GM12878 (cell line): ENCODE measurements at regions not wholly inside any gene's neighbourhood (a gene's known extent, or its start where the extent isn't known, plus 50 kb on each side); places are given as distances from the start of the nearest gene placed in this dataset.
A peak's percentile ranks its signal among the peaks of the same experiment; 100 is the strongest.

ENCODE experiments used
- ATAC-seq: fragments of 200-7000 bp; cut with Tn5 transposase; 3 replicates; pipeline ENCODE4 v1.9.1; 2020; ENCODE audit warnings: mild to moderate bottlenecking, moderate library complexity
- BruUV-seq: library from RNA; stranded (reverse); fragments of 400-500 nt; replicated peaks from 2 replicates; lab custom pipeline; 2021; lab: Mats Ljungman, UMichigan
- CTCF ChIA-PET: fragments of 300-600 bp; sonication (Branson Sonifier 250); formaldehyde crosslinking; extraction: SDS; loops from one replicate; lab custom pipeline; 2021; ENCODE audit warnings: inconsistent platforms; lab: Yijun Ruan, JAX
- POLR2A ChIA-PET: fragments of 350-600 bp; formaldehyde crosslinking; extraction: SDS; loops from one replicate; lab custom pipeline; 2021; ENCODE audit warnings: inconsistent platforms; lab: Charles Lee
- RAD21 ChIA-PET: fragments of 300-600 bp; sonication (Branson Sonifier 250); formaldehyde crosslinking; loops from one replicate; lab custom pipeline; 2023; ENCODE audit warnings: antibody characterized with exemption; ENCODE audit not compliant: unreplicated experiment; lab: Charles Lee
- SMC1A ChIA-PET: fragments of 300-600 bp; sonication (Branson Sonifier 250); formaldehyde crosslinking; loops from one replicate; lab custom pipeline; 2023; ENCODE audit not compliant: unreplicated experiment, uncharacterized antibody; lab: Charles Lee
- DNase-seq: peaks from one replicate; pipeline ENCODE4 v3.0.0-alpha.2; 2011; ENCODE audit warnings: low read depth, low spot score
- FAIRE-seq: peaks from 3 replicates; lab custom pipeline; 2011; peaks lifted over from hg19 to GRCh38; lab: Jason Lieb, UNC
- H2AFZ ChIP-seq: 2 replicates; pipeline ENCODE4 v1.6.0; 2011; ENCODE audit warnings: low read depth, low read length, control low read depth; ENCODE audit not compliant: control insufficient read depth
- H3K27ac ChIP-seq: 2 replicates; pipeline ENCODE4 v1.5.1; 2011; ENCODE audit warnings: control low read depth; ENCODE audit not compliant: control insufficient read depth, insufficient read depth
- H3K27me3 ChIP-seq, 2 experiments: replicated peaks in 1 of 2; 2 replicates each; pipeline versions ENCODE4 v1.6.0 to v1.6.1; 2011; ENCODE audit warnings: low read length in 1 of 2; ENCODE audit not compliant: control insufficient read depth in 2 of 2, insufficient read depth in 2 of 2
- H3K36me3 ChIP-seq, 2 experiments: 2 replicates each; pipeline ENCODE4 v1.5.1; 2011; ENCODE audit warnings: low read length in 1 of 2; ENCODE audit not compliant: control insufficient read depth in 2 of 2, insufficient read depth in 2 of 2
- H3K4me1 ChIP-seq: 2 replicates; pipeline ENCODE4 v1.6.1; 2011; ENCODE audit warnings: mild to moderate bottlenecking, low read length, moderate library complexity, mixed read lengths; ENCODE audit not compliant: control insufficient read depth, insufficient read depth
- H3K4me2 ChIP-seq: 2 replicates; pipeline ENCODE4 v1.6.0; 2011; ENCODE audit warnings: control low read depth; ENCODE audit not compliant: control insufficient read depth, insufficient read depth
- H3K4me3 ChIP-seq: fragments of 200-600 bp; sonication (generic); 2 replicates; pipeline ENCODE4 v1.5.1; 2016
- H3K79me2 ChIP-seq: 2 replicates; pipeline ENCODE4 v1.6.0; 2011; ENCODE audit warnings: low read length; ENCODE audit not compliant: control insufficient read depth, insufficient read depth
- H3K9ac ChIP-seq: 2 replicates; pipeline ENCODE4 v1.8.0; 2011; ENCODE audit warnings: low read length, control low read depth, mixed read lengths; ENCODE audit not compliant: control insufficient read depth, insufficient read depth
- H3K9me3 ChIP-seq: replicated peaks from 3 replicates; pipeline ENCODE4 v1.5.1; 2011; ENCODE audit warnings: mild to moderate bottlenecking, low read length; ENCODE audit not compliant: control insufficient read depth, insufficient read depth
- H4K20me1 ChIP-seq: 2 replicates; pipeline ENCODE4 v1.6.0; 2011; ENCODE audit not compliant: control insufficient read depth, insufficient read depth
- FOXM1 ChIP-seq: IDR thresholded peaks from 2 replicates; pipeline ENCODE4 v1.6.1; 2012; ENCODE audit warnings: low read depth, mild to moderate bottlenecking, inconsistent platforms, low read length, moderate library complexity
- RAD21 ChIP-seq: IDR thresholded peaks from 2 replicates; pipeline ENCODE4 v1.6.1; 2011; ENCODE audit warnings: mild to moderate bottlenecking, low read depth, low read length, moderate library complexity; ENCODE audit not compliant: insufficient read depth
- SMC3 ChIP-seq: IDR thresholded peaks from 2 replicates; pipeline ENCODE4 v1.6.1; 2011; ENCODE audit warnings: low read length, improper control_type of control experiment, borderline replicate concordance
- WGBS: methylation state at CpG from one replicate; pipeline ENCODE4 v1.1.6; 2016; ENCODE audit warnings: low lambda C conversion rate; ENCODE audit not compliant: insufficient replicate concordance, insufficient coverage; ENCODE audit errors: missing lambda C conversion rate; 5-methylcytosine and 5-hydroxymethylcytosine counted together
- in situ Hi-C: fragments of 300-500 bp; cut with MboI; formaldehyde crosslinking; loops from 9 replicates; pipeline ENCODE4 v1.14.3; 2018; ENCODE audit warnings: mixed read lengths
- intact Hi-C: fragments of 100-400 bp; cut with micrococcal nuclease; formaldehyde crosslinking; loops from one replicate; pipeline ENCODE4 v1.14.2; 2022; ENCODE audit not compliant: unreplicated experiment
- TF ChIP-seq, protein P1 (sequence below): fragments of 450-650 bp; IDR thresholded peaks from 2 replicates; pipeline ENCODE4 v1.6.1; 2014; ENCODE audit warnings: mild to moderate bottlenecking
- TF ChIP-seq, protein P2 (sequence below), 3 experiments: IDR thresholded peaks in 2 of 3; conservative IDR thresholded peaks in 1 of 3; 2 replicates each; pipeline ENCODE4 v1.5.1; 2011; ENCODE audit warnings: low read depth in 3 of 3, low read length in 3 of 3, mild to moderate bottlenecking in 3 of 3, control low read depth in 2 of 3, moderate library complexity in 2 of 3, inconsistent platforms in 1 of 3, mixed read lengths in 1 of 3; ENCODE audit not compliant: control insufficient read depth in 2 of 3, insufficient read depth in 1 of 3; ENCODE audit errors: extremely low read depth in 1 of 3

DNA sequence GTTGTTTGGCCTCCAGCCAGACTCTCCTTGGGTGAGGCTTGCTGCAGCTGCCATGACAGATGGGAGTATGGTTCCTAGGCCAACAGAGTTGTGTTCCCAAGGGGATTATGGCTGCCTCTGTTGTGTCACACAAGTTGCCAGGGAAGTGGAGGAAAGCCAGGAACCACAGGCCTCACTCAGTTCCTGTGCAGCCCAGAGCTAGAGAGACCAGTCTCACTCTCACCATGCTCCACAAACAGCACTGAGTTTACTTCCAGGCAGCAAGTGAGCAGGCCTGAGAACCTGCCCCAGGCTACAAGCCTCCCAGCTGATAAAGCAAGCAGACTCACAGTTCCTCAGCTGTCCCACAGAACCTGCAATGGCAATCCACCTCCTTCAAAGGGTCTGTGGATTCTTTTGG, 273.6 kb upstream of the TAS2R1 start (continued):
- TF ChIP-seq, protein P1, sequence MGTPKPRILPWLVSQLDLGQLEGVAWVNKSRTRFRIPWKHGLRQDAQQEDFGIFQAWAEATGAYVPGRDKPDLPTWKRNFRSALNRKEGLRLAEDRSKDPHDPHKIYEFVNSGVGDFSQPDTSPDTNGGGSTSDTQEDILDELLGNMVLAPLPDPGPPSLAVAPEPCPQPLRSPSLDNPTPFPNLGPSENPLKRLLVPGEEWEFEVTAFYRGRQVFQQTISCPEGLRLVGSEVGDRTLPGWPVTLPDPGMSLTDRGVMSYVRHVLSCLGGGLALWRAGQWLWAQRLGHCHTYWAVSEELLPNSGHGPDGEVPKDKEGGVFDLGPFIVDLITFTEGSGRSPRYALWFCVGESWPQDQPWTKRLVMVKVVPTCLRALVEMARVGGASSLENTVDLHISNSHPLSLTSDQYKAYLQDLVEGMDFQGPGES, result no peak

DNA sequence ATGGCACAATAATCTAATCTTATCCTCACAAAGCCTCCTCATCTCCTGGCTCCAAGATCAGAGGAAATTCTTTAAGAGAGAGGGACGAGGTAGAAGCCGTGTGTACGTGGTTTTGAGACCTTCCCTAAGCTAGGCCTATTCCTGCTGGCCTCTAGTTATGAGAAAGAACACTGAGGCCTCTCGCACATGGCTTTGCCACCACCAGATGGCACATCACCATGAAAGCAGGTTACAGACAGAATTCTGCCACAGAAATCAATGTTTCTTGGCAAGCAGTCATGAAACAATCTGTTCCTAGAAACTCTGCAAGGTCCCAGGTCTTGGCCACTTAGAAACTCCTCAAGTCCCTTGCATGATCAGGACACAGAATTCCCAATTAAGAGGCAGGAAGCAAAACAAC, 268.2 kb upstream of the TAS2R1 start:
- Histone ChIP-seq H3K4me2 (no peak overlapping the region), H3K4me1 (no peaks in the 10 kb centered on the region), H3K36me3 (no peaks in the 10 kb centered on the region), H3K9me3 (no peaks in the 10 kb centered on the region), H3K79me2 (no peaks in the 10 kb centered on the region), H3K27me3 (no peaks in the 10 kb centered on the region), H2AFZ (no peak overlapping the region), H3K9ac (no peak overlapping the region), H3K27ac (no peak overlapping the region), H4K20me1 (no peaks in the 10 kb centered on the region), H3K4me3 (no peak overlapping the region)
- TF ChIP-seq FOXM1 (no peak), SMC3 (peak; percentile 47; the same call in 1 of the 2 replicates), RAD21 (peak; percentile 38; the same call in 1 of the 2 replicates)
- TF ChIP-seq, protein P2, sequence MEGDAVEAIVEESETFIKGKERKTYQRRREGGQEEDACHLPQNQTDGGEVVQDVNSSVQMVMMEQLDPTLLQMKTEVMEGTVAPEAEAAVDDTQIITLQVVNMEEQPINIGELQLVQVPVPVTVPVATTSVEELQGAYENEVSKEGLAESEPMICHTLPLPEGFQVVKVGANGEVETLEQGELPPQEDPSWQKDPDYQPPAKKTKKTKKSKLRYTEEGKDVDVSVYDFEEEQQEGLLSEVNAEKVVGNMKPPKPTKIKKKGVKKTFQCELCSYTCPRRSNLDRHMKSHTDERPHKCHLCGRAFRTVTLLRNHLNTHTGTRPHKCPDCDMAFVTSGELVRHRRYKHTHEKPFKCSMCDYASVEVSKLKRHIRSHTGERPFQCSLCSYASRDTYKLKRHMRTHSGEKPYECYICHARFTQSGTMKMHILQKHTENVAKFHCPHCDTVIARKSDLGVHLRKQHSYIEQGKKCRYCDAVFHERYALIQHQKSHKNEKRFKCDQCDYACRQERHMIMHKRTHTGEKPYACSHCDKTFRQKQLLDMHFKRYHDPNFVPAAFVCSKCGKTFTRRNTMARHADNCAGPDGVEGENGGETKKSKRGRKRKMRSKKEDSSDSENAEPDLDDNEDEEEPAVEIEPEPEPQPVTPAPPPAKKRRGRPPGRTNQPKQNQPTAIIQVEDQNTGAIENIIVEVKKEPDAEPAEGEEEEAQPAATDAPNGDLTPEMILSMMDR (IDR thresholded peaks at IDR 0.05 in 2 of 3, conservative IDR thresholded peaks at IDR 0.05 in 1 of 3; ENCODE audit: control insufficient read depth in 2 of 3, extremely low read depth in 1 of 3, insufficient read depth in 1 of 3, low read depth in 3 of 3, low read length in 3 of 3), result peak; percentile 28 to 45 (median 33); a peak in 4 of 6 replicates
- in situ Hi-C loops, result no loop called here
- peak; percentile 63 for ATAC-seq
- WGBS, result 30% methylated on average over 4 of the region's 4 CpGs
- POLR2A ChIA-PET, result no interaction called here
- CTCF ChIA-PET, result interaction anchor here (0.5 to 2.7 kb wide), 3 partner anchors 21 to 660 kb away, joined by 3 to 10 read pairs (median 9); no protein-coding TSS in a partner anchor
- no peak for DNase-seq
- RAD21 ChIA-PET, result interaction anchor here (1.2 kb wide), 1 partner anchor 132 kb away, joined by 3 read pairs; no protein-coding TSS in a partner anchor
- intact Hi-C loops, result loop anchor here (5.0 kb wide), 1 partner anchor 214 kb away; no protein-coding TSS in a partner anchor
- no peak for FAIRE-seq
- no TSS peak for BruUV-seq
- SMC1A ChIA-PET, result interaction anchor here (0.8 to 1.3 kb wide), 2 partner anchors 57 to 132 kb away, joined by 3 read pairs; no protein-coding TSS in a partner anchor
